ENCODE measurements at regions not wholly inside any gene's neighbourhood (a gene's known extent, or its start where the extent isn't known, plus 50 kb on each side); places are given as distances from the start of the nearest gene placed in this dataset.
"Not testable (repeated sequence)": the region's sequence is repeated elsewhere in the genome, so short reads cannot be mapped to it uniquely, and the experiment has no call there.

- intact Hi-C loops (cut with micrococcal nuclease; ENCODE audit: unreplicated experiment) = no loop called here
- H3K27ac Mint-ChIP-seq (ENCODE audit: unreplicated experiment) = no peak overlapping the region
- no peaks in the 10 kb centered on the region for H3K27me3 Mint-ChIP-seq (ENCODE audit: unreplicated experiment)
- BruUV-seq (replicated peaks) = no TSS peak
- H3K36me3 Mint-ChIP-seq (ENCODE audit: insufficient read depth, unreplicated experiment) = no peaks in the 10 kb centered on the region
- no peak overlapping the region for H3K4me3 Mint-ChIP-seq (ENCODE audit: low read depth, unreplicated experiment)
- H3K9me3 Mint-ChIP-seq (ENCODE audit: low read depth, unreplicated experiment) = peaks cover 2% of the 10 kb centered on the region
- TF ChIP-seq CTCF (IDR thresholded peaks at IDR 0.05; ENCODE audit: unreplicated experiment) = no peak
- no peak for DNase-seq
- CTCF ChIA-PET = no interaction called here
- no peaks in the 10 kb centered on the region for H3K4me1 Mint-ChIP-seq (ENCODE audit: low read depth, unreplicated experiment)
Observed at GRCh38 chr19:27821418-27822018, 1391.4 kb downstream of the UQCRFS1 start.

GRCh38 chr19:27815985-27816384 lies 1397.0 kb downstream of the UQCRFS1 start:
- CTCF ChIA-PET = no interaction called here
- Mint-ChIP-seq H3K9me3 (ENCODE audit: low read depth, unreplicated experiment) (peaks cover 7% of the 10 kb centered on the region), H3K27me3 (ENCODE audit: unreplicated experiment) (no peaks in the 10 kb centered on the region), H3K4me1 (ENCODE audit: low read depth, unreplicated experiment) (no peaks in the 10 kb centered on the region), H3K27ac (ENCODE audit: unreplicated experiment) (no peak overlapping the region), H3K4me3 (ENCODE audit: low read depth, unreplicated experiment) (no peak overlapping the region), H3K36me3 (ENCODE audit: insufficient read depth, unreplicated experiment) (no peaks in the 10 kb centered on the region)
- intact Hi-C loops (cut with micrococcal nuclease; ENCODE audit: unreplicated experiment) = no loop called here
- no TSS peak for BruUV-seq (replicated peaks)
- TF ChIP-seq CTCF (IDR thresholded peaks at IDR 0.05; ENCODE audit: unreplicated experiment) = no peak
- DNase-seq = no peak

- H3K27me3 Mint-ChIP-seq (ENCODE audit: unreplicated experiment); H3K4me3 Mint-ChIP-seq (ENCODE audit: low read depth, unreplicated experiment); H3K36me3 Mint-ChIP-seq (ENCODE audit: insufficient read depth, unreplicated experiment); BruUV-seq (replicated peaks); H3K27ac Mint-ChIP-seq (ENCODE audit: unreplicated experiment); DNase-seq; H3K4me1 Mint-ChIP-seq (ENCODE audit: low read depth, unreplicated experiment); H3K9me3 Mint-ChIP-seq (ENCODE audit: low read depth, unreplicated experiment); intact Hi-C loops (cut with micrococcal nuclease; ENCODE audit: unreplicated experiment); CTCF ChIA-PET: not testable (repeated sequence)
Observed at GRCh38 chr19:27814834-27815233, 1398.1 kb downstream of the UQCRFS1 start.

- DNase-seq; H3K27me3 Mint-ChIP-seq (ENCODE audit: unreplicated experiment); H3K27ac Mint-ChIP-seq (ENCODE audit: unreplicated experiment); BruUV-seq (replicated peaks); H3K4me1 Mint-ChIP-seq (ENCODE audit: low read depth, unreplicated experiment); H3K36me3 Mint-ChIP-seq (ENCODE audit: insufficient read depth, unreplicated experiment); H3K4me3 Mint-ChIP-seq (ENCODE audit: low read depth, unreplicated experiment); CTCF ChIA-PET; intact Hi-C loops (cut with micrococcal nuclease; ENCODE audit: unreplicated experiment); H3K9me3 Mint-ChIP-seq (ENCODE audit: low read depth, unreplicated experiment): not testable (repeated sequence)
Observed at GRCh38 chr19:27814274-27814673, 1398.7 kb downstream of the UQCRFS1 start.

GRCh38 chr19:27806471-27807070 lies 1406.4 kb downstream of the UQCRFS1 start:
- intact Hi-C loops (cut with micrococcal nuclease; ENCODE audit: unreplicated experiment) = no loop called here
- H3K4me1 Mint-ChIP-seq (ENCODE audit: low read depth, unreplicated experiment) = no peaks in the 10 kb centered on the region

More at GRCh38 chr19:27806471-27807070, 1406.4 kb downstream of the UQCRFS1 start:
- no peak overlapping the region for H3K4me3 Mint-ChIP-seq (ENCODE audit: low read depth, unreplicated experiment)
- H3K9me3 Mint-ChIP-seq (ENCODE audit: low read depth, unreplicated experiment) = peaks cover 8% of the 10 kb centered on the region
- no TSS peak for BruUV-seq (replicated peaks)
- CTCF ChIA-PET = no interaction called here
- H3K36me3 Mint-ChIP-seq (ENCODE audit: insufficient read depth, unreplicated experiment) = no peaks in the 10 kb centered on the region
- no peak for TF ChIP-seq CTCF (IDR thresholded peaks at IDR 0.05; ENCODE audit: unreplicated experiment)
- no peak for DNase-seq
- H3K27ac Mint-ChIP-seq (ENCODE audit: unreplicated experiment) = no peak overlapping the region
- H3K27me3 Mint-ChIP-seq (ENCODE audit: unreplicated experiment) = no peaks in the 10 kb centered on the region

Data from Calu3 (cell line).